GM12891 (cell line): ENCODE measurements at regions not wholly inside any gene's neighbourhood (a gene's known extent, or its start where the extent isn't known, plus 50 kb on each side); places are given as distances from the start of the nearest gene placed in this dataset.

Experiments used
- DNase-seq: peaks from one replicate; pipeline ENCODE4 v3.0.0; 2011; ENCODE audit warnings: low spot score; ENCODE audit not compliant: insufficient read length
- FAIRE-seq: peaks from 2 replicates; lab custom pipeline; 2011; peaks lifted over from hg19 to GRCh38; lab: Jason Lieb, UNC
- PAX5 ChIP-seq: IDR thresholded peaks from 2 replicates; pipeline ENCODE4 v1.6.1; 2011; ENCODE audit warnings: low read length, moderate library complexity, mild to moderate bottlenecking; ENCODE audit not compliant: insufficient read depth, severe bottlenecking
- POLR2A ChIP-seq: IDR thresholded peaks from 2 replicates; pipeline ENCODE4 v1.6.1; 2011; ENCODE audit warnings: low read depth, low read length, control low read depth
- POLR2AphosphoS5 ChIP-seq: IDR thresholded peaks from 2 replicates; pipeline ENCODE4 v1.6.1; 2011; ENCODE audit warnings: low read depth, low read length, control low read depth
- POU2F2 ChIP-seq: IDR thresholded peaks from 2 replicates; pipeline ENCODE4 v1.6.1; 2011; ENCODE audit warnings: low read depth, mild to moderate bottlenecking, control low read depth, low read length, moderate library complexity
- SPI1 ChIP-seq: IDR thresholded peaks from 2 replicates; pipeline ENCODE4 v1.6.1; 2011; ENCODE audit warnings: low read depth, low read length, control low read depth
- TAF1 ChIP-seq: IDR thresholded peaks from 2 replicates; pipeline ENCODE4 v1.6.1; 2011; ENCODE audit warnings: low read depth, low read length, control low read depth

DNA sequence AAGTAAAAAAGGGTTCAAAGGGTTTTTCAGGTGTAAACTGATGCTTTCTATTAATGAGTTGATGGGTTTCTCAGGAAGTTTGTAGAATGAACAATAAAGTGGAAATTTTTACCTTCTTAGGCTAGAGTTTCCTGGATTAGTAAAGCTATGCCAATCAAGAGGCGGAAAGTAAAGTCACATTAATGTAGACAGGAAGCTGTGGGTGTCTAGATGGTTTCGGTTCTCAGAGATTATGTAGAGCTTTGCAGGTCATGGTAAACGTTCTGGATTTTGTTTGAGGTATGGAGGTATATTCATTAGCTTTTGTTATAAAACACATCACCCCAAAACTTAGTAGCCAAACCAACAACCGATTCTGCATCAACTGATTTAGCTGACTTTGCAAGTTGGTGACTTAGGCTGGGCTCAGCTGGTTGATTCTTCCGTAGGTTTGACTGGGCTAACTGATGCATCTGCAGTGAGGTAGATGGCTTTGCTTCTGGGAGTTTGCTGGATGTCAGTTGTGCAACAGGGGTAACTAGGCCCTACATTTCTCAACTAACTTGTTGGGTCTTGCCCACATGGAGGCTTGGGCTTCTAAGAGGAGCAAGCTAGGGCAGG lies 273.8 kb downstream of the MSX2 start:
- TF ChIP-seq POLR2A, result no peak
- DNase-seq (no peak), FAIRE-seq (no peak)

DNA sequence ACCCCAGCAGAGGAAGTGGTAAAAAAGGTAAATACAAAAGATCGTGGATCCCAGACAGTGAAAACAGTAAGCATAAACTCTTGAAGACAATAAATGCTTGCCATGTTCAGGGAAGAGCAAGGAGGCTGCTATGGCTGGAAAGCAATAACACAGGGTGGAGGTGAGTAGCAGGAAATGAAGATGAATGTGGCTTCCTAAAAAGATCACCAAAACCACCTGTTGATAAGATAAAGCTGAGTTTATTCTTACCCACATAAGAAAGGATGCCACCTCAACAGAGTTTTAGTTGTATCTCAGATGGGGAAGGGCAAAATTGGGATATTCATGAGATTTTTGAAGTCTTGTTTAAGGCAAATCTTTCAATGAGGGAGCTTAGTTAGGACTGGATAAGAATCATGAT lies 273.3 kb downstream of the MSX2 start:
- no peak for DNase-seq
- FAIRE-seq, result no peak

DNA sequence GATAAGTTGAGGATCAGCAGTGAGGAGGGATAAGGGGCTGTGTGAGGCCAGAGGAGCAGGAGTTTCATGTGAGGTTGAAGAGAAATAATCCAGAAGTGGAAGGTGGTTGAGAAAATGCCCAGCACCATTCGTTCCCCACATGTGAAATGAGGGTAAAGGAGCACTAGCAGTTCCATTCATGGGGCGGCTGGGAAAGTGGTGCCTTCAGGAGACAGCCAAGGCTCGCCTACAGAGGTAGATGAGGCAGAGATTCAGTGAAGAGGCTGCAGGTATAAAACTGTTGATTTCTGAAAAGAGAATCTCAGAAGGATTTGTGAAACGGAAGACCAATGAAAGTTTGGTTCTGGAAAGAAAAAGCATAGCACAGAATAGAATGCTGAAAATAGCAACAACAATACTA lies 272.6 kb downstream of the MSX2 start:
- no peak for DNase-seq
- TF ChIP-seq TAF1 (no peak), PAX5 (no peak), POLR2A (no peak), POLR2AphosphoS5 (no peak), POU2F2 (no peak), SPI1 (no peak)
- no peak for FAIRE-seq

More for the DNA sequence above, 273.3 kb downstream of the MSX2 start:
- TF ChIP-seq POLR2A (no peak), PAX5 (no peak), POLR2AphosphoS5 (no peak), SPI1 (no peak), TAF1 (no peak), POU2F2 (no peak)

DNA sequence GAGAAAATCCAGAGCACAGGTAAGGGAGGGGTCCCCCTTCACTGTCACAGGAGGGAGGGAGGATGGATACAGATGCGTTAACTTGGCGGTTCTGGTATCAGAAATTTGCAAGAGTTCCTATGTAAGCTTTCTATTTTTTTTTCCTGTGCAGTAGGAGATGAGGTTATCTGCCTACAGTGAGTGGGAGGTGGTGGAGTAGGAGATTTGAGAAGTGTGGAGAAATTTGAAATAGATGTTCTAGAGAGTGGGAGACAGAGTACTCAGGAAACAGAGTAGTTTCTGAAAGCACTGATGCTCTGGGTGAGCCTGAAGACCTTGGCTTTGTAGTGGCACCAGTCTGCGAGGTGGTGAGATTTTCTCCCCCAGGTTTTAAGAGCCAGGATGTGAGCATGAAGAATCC lies 271.4 kb downstream of the MSX2 start:
- TF ChIP-seq POU2F2 (no peak), POLR2AphosphoS5 (no peak), PAX5 (no peak), POLR2A (no peak), SPI1 (no peak), TAF1 (no peak)
- DNase-seq (no peak), FAIRE-seq (no peak)

DNA sequence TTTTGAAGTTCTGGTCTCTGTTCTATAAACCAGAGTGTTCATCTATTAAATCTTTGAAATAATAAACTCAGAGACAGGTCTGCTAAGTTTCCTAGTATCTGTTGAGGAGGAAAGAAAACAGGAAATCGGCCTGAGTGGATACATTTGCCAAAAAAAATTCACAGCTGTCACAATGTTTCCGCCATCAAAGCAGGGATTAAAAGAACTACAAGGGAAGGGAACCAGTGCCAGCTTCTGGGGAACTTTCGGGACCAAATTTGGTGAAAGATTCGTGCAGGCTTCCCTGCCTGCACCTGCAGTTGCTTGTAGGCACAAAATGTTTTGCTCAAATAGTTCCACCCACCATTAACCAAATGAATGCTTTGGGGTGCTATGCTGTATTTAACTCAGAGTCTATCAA lies 267.5 kb downstream of the MSX2 start:
- DNase-seq (no peak), FAIRE-seq (no peak)
- TF ChIP-seq SPI1 (no peak), POLR2A (no peak), PAX5 (no peak)

DNA sequence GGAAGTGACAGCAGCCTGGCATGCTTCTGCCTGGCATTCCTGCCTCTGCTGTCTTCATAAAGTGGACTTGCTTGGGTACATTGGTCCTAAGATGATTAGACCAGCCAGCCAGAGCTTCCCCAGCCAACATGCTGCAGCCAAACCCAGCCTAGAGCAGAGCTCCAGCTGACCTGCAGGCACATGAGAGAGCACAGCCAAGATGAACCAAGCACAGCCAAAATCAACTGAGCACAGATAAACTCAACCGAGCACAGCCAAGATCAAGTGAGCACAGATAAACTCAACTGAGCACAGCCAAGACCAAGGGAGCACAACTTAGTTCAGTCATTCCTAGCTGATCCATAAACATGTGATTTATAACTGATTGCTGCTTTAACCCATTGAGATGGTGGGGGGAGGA lies 266.5 kb downstream of the MSX2 start:
- TF ChIP-seq TAF1 (no peak), POLR2A (no peak), POU2F2 (no peak), PAX5 (no peak), SPI1 (no peak), POLR2AphosphoS5 (no peak)
- no peak for FAIRE-seq
- DNase-seq, result no peak

DNA sequence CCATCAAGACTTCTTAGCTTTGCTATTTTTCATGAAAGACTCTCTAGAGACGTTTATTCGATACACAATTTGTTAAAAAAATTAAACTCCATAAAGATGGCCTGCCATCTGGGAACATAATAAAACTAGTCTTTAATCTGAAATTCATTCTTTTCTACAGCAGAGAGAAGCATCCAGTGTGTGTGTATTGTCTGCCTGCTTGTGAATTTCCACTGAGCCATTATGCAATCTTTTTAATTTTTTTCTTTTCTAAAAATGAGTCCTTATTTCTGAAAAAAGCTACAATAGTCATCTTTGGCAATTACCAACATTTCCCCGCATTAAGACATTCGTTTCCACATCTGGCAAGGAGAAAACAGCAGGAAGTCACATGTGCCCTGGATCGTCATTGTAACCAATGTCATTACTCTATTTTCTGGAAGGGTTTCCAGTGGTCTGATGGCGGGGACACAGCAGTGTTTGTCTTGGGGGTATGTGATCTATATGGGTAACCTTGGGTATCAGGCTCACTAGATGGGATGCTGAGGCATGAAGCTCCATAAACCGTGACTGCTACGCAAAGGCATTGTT lies 263.1 kb downstream of the MSX2 start:
- DNase-seq (no peak), FAIRE-seq (no peak)
- TF ChIP-seq PAX5 (no peak), POU2F2 (no peak), TAF1 (no peak), SPI1 (no peak), POLR2A (no peak), POLR2AphosphoS5 (no peak)

DNA sequence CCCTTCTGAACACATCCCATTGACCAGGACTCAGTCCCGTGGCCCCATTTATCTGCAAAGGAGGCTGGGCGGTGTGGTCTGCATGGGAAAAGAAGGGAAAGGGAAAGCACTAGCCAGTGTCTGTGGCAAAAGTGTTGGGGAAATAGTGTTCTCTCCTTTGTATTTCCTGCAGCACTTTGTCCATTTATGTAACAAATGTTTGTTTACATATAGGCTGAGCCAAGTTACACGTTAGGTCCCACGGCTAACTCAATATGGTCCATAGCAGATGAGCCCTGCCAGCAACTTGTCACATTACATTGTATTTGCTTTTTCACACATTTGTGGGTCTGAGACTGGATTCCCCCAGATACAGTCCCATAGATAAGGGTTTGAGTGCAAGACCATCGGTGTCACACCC lies 260.5 kb downstream of the MSX2 start:
- DNase-seq, result no peak
- TF ChIP-seq POLR2AphosphoS5 (no peak), TAF1 (no peak), POLR2A (no peak), POU2F2 (no peak), SPI1 (no peak), PAX5 (no peak)
- no peak for FAIRE-seq

DNA sequence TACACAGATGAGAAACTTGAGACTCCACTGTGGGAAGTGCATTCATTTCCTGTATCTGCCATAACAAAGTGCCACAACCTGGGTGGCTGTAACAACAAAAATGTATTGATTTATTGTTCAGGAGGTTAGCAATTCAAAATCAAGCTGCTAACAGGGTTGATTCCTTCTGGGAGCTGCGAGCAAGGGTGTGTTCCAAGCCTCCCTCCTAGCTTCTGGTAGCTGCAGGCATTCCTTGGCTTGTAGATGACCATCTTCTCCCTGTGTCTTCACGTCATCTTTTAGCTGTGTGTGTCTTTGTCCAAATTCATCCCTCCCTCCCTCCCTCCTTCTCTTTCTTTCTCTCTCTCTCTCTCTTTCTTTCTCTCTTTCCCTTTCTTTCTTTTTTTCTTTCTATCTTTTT lies 258.1 kb downstream of the MSX2 start:
- FAIRE-seq (no peak), DNase-seq (no peak)
- TF ChIP-seq SPI1 (no peak), PAX5 (no peak), TAF1 (no peak), POU2F2 (no peak), POLR2A (no peak), POLR2AphosphoS5 (no peak)

DNA sequence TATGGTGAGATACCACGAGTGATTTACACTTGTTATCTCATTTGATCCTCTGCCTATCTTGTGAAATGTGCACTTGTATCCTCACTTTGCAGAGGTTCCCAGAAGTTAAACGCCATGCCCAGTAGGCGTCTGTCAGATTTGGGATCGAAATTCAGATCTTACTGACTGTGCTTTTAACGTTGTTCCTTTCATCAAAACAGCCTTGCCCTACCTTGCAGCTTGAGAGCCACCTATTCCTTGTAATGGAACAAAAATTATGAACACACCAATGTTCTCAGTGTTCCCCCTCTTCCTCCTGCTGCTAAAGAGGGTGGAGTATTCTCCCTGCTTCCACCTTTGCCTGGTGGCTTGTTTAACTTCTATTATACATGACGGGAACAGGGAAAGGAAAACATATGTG lies 257.0 kb downstream of the MSX2 start:
- no peak for FAIRE-seq
- no peak for DNase-seq
- TF ChIP-seq POLR2A (no peak), POU2F2 (no peak), PAX5 (no peak), TAF1 (no peak)

DNA sequence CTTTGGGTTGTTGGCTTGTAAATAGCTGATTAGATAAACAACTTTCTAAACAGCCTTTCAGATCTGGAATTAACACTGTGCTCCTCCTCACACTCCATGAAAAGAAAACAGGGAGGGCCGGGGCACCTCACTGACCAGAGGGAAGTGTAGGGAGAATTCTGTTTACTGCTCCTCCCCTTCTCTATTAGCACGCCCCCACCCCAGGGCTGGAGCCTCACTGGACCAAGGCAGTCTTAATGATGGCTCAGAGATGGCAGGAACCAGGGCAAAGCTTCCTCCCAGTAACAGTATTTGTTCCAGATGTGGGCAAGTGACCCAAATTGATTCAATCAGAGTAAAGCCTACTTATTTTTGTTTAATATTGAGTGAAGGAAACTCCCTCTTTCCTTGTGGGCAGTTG lies 256.6 kb downstream of the MSX2 start:
- FAIRE-seq (no peak), DNase-seq (no peak)
- no peak for TF ChIP-seq POLR2A
- TF ChIP-seq POLR2AphosphoS5, result no peak
- TF ChIP-seq POU2F2, result no peak
- no peak for TF ChIP-seq SPI1
- no peak for TF ChIP-seq PAX5
- no peak for TF ChIP-seq TAF1
